ENCODE measurements at regions not wholly inside any gene's neighbourhood (a gene's known extent, or its start where the extent isn't known, plus 50 kb on each side); places are given as distances from the start of the nearest gene placed in this dataset.

- H2AFZ ChIP-seq (ENCODE audit: low read depth, low read length) = peak overlapping the region; percentile 71
Observed at GRCh38 chr2:120587279-120587996, 148.2 kb upstream of the GLI2 start.

GRCh38 chr2:120587997-120588336, 147.7 kb upstream of the GLI2 start:
- Mint-ChIP-seq H3K36me3 (ENCODE audit: low read depth, unreplicated experiment) (peaks cover 6% of the 10 kb centered on the region), H3K4me3 (ENCODE audit: unreplicated experiment) (no peak overlapping the region), H3K27ac (ENCODE audit: unreplicated experiment) (no peak overlapping the region), H3K4me1 (ENCODE audit: low read depth, unreplicated experiment) (peaks cover 22% of the 10 kb centered on the region), H3K9me3 (ENCODE audit: unreplicated experiment) (peaks cover 16% of the 10 kb centered on the region), H3K27me3 (ENCODE audit: low read depth, unreplicated experiment) (peaks cover 24% of the 10 kb centered on the region)
- Histone ChIP-seq H3K9ac (ENCODE audit: low read length) (no peak overlapping the region), H2AFZ (ENCODE audit: low read depth, low read length) (no peak overlapping the region), H3K4me2 (ENCODE audit: low read length) (no peak overlapping the region), H3K4me3 (ENCODE audit: insufficient read depth, low read depth, low read length) (no peak overlapping the region), H4K20me1 (ENCODE audit: insufficient read depth, low read length) (no peaks in the 10 kb centered on the region), H3K27ac (ENCODE audit: low read depth, low read length) (no peak overlapping the region), H3K79me2 (ENCODE audit: insufficient read depth, low read length) (no peaks in the 10 kb centered on the region), H3K27me3 (ENCODE audit: insufficient read depth, low read length) (peaks cover 17% of the 10 kb centered on the region), H3K9me3 (ENCODE audit: insufficient read depth, low read depth, low read length) (no peaks in the 10 kb centered on the region), H3K36me3 (ENCODE audit: insufficient read depth, low read length) (no peaks in the 10 kb centered on the region), H3K4me1 (ENCODE audit: insufficient read depth, low read length) (peaks cover 16% of the 10 kb centered on the region)
- DNase-seq (ENCODE audit: low read depth) (no peak), FAIRE-seq (no peak)
- TF ChIP-seq EZH2 (IDR thresholded peaks at IDR 0.05; ENCODE audit: insufficient read depth, low read length) (no peak), CTCF (IDR thresholded peaks at IDR 0.05; ENCODE audit: insufficient read depth, low read depth, low read length) (no peak)

More at GRCh38 chr2:120587279-120587996, 148.2 kb upstream of the GLI2 start:
- Histone ChIP-seq H3K27me3 (ENCODE audit: insufficient read depth, low read length) (peaks cover 17% of the 10 kb centered on the region), H3K4me1 (ENCODE audit: insufficient read depth, low read length) (peaks cover 16% of the 10 kb centered on the region), H3K79me2 (ENCODE audit: insufficient read depth, low read length) (no peaks in the 10 kb centered on the region), H3K27ac (ENCODE audit: low read depth, low read length) (no peak overlapping the region), H4K20me1 (ENCODE audit: insufficient read depth, low read length) (no peaks in the 10 kb centered on the region), H3K9ac (ENCODE audit: low read length) (no peak overlapping the region), H3K4me2 (ENCODE audit: low read length) (peak overlapping the region; percentile 63), H3K36me3 (ENCODE audit: insufficient read depth, low read length) (no peaks in the 10 kb centered on the region), H3K4me3 (ENCODE audit: insufficient read depth, low read depth, low read length) (no peak overlapping the region), H3K9me3 (ENCODE audit: insufficient read depth, low read depth, low read length) (no peaks in the 10 kb centered on the region)
- no peak overlapping the region for H3K27ac Mint-ChIP-seq (ENCODE audit: unreplicated experiment)
- DNase-seq (ENCODE audit: low read depth) = no peak
- H3K4me3 Mint-ChIP-seq (ENCODE audit: unreplicated experiment) = no peak overlapping the region
- H3K4me1 Mint-ChIP-seq (ENCODE audit: low read depth, unreplicated experiment) = peaks cover 22% of the 10 kb centered on the region
- H3K9me3 Mint-ChIP-seq (ENCODE audit: unreplicated experiment) = peaks cover 17% of the 10 kb centered on the region
- H3K27me3 Mint-ChIP-seq (ENCODE audit: low read depth, unreplicated experiment) = peaks cover 26% of the 10 kb centered on the region
- no peak for TF ChIP-seq CTCF (IDR thresholded peaks at IDR 0.05; ENCODE audit: insufficient read depth, low read depth, low read length)
- peak; percentile 12 for TF ChIP-seq EZH2 (IDR thresholded peaks at IDR 0.05; ENCODE audit: insufficient read depth, low read length)
- FAIRE-seq = no peak
- H3K36me3 Mint-ChIP-seq (ENCODE audit: low read depth, unreplicated experiment) = peaks cover 6% of the 10 kb centered on the region

All from astrocyte (in vitro differentiated cells and primary cell).